HUES64 (cell line): ENCODE measurements at regions not wholly inside any gene's neighbourhood (a gene's known extent, or its start where the extent isn't known, plus 50 kb on each side); places are given as distances from the start of the nearest gene placed in this dataset.

ENCODE experiments used
- H3K27ac ChIP-seq: 2 replicates; pipeline ENCODE4 v1.7.0; 2013; ENCODE audit warnings: low read depth, low read length, inconsistent platforms
- H3K27me3 ChIP-seq: 2 replicates; pipeline ENCODE4 v1.6.1; 2013; ENCODE audit warnings: mild to moderate bottlenecking, low read length; ENCODE audit not compliant: insufficient read depth
- H3K36me3 ChIP-seq: 2 replicates; pipeline ENCODE4 v1.6.1; 2013; ENCODE audit warnings: mild to moderate bottlenecking, low read length; ENCODE audit not compliant: insufficient read depth
- H3K4me1 ChIP-seq: 2 replicates; pipeline ENCODE4 v1.6.1; 2013; ENCODE audit warnings: mild to moderate bottlenecking, low read length, moderate library complexity; ENCODE audit not compliant: insufficient read depth
- H3K4me3 ChIP-seq: 2 replicates; pipeline ENCODE4 v1.5.1; 2013; ENCODE audit warnings: mild to moderate bottlenecking, low read length, moderate library complexity
- H3K9ac ChIP-seq: 2 replicates; pipeline ENCODE4 v1.6.1; 2013; ENCODE audit warnings: mild to moderate bottlenecking, low read depth, low read length
- H3K9me3 ChIP-seq: 2 replicates; pipeline ENCODE4 v1.6.1; 2013; ENCODE audit warnings: low read depth, low read length; ENCODE audit not compliant: insufficient read depth
- WGBS: fragments of 150-250, 120-280 bp; methylation state at CpG from one replicate; pipeline ENCODE4 v1.1.7; 2013; ENCODE audit warnings: missing lambda C conversion rate; 5-methylcytosine and 5-hydroxymethylcytosine counted together

DNA sequence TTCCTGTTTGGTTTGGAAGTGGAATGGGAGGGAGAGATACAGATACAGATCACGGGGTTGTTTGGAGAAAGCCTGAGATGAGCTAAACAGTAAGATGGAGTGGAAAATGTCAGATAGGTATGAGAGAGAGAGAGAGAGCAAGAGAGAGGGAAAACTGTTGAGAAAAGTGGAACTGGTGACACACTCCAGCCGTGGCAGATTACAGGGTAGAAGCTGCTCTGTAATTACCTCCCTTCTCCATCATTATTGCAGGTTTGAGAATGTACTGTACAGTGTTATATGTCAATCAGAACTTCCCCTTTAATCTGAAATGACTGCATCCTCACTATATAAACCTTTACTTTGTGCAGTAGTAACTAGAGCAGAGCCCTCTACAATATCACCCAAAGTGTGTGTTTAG, 74.5 kb upstream of the WWC1 start:
- Histone ChIP-seq H3K27me3 (no peaks in the 10 kb centered on the region), H3K27ac (no peak overlapping the region), H3K4me1 (peaks cover 18% of the 10 kb centered on the region), H3K9me3 (no peaks in the 10 kb centered on the region), H3K4me3 (no peak overlapping the region), H3K36me3 (no peaks in the 10 kb centered on the region), H3K9ac (no peak overlapping the region)
- 84% methylated on average over 2 of the region's 2 CpGs for WGBS

- Histone ChIP-seq H3K4me3 (no peak overlapping the region), H3K27me3 (no peaks in the 10 kb centered on the region), H3K27ac (no peak overlapping the region), H3K9me3 (no peaks in the 10 kb centered on the region), H3K9ac (no peak overlapping the region), H3K4me1 (peaks cover 18% of the 10 kb centered on the region), H3K36me3 (no peaks in the 10 kb centered on the region)
- WGBS, result 96% methylated on average over 7 of the region's 7 CpGs
Measured at GRCh38 chr5:168217497-168217896, 73.9 kb upstream of the WWC1 start.

GRCh38 chr5:168218746-168219145, 72.7 kb upstream of the WWC1 start:
- H3K4me3 ChIP-seq, result no peak overlapping the region
- no peaks in the 10 kb centered on the region for H3K27me3 ChIP-seq
- H3K9ac ChIP-seq, result no peak overlapping the region
- WGBS, result 89% methylated on average over 9 of the region's 9 CpGs
- H3K9me3 ChIP-seq, result no peaks in the 10 kb centered on the region
- no peak overlapping the region for H3K27ac ChIP-seq
- peaks cover 18% of the 10 kb centered on the region for H3K4me1 ChIP-seq
- no peaks in the 10 kb centered on the region for H3K36me3 ChIP-seq

- Histone ChIP-seq H3K27me3 (no peaks in the 10 kb centered on the region), H3K4me3 (no peak overlapping the region), H3K9ac (0 out of 2 replicates have a peak overlapping the region, but pooled peaks have one; percentile 6), H3K9me3 (no peaks in the 10 kb centered on the region), H3K27ac (no peak overlapping the region), H3K4me1 (peaks cover 28% of the 10 kb centered on the region), H3K36me3 (no peaks in the 10 kb centered on the region)
- 42% methylated on average over 8 of the region's 8 CpGs for WGBS
Measured at GRCh38 chr5:168219515-168220410, 71.7 kb upstream of the WWC1 start.

DNA sequence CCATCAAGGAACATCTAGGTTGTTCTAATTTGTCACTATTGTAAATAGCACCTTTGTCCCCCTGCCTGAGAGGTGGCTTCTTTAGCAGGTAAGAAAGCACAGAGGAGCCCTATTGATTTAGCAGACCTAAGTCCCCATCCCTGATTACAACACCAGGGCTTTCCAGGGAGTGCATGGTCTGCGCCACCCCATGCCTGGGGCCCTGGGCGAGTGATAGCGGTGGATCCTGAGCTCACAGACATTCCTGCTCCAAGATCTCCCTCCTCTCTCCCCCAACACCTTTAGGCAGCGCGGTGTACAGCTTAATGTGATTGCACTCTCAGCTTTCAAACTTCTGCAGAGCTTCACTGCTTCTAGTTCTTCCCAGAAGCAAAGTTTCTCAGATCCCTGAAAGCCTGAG, 67.4 kb upstream of the WWC1 start:
- H3K27ac ChIP-seq, result no peak overlapping the region
- H3K4me1 ChIP-seq, result peaks cover 18% of the 10 kb centered on the region
- 88% methylated on average over 5 of the region's 5 CpGs for WGBS

DNA sequence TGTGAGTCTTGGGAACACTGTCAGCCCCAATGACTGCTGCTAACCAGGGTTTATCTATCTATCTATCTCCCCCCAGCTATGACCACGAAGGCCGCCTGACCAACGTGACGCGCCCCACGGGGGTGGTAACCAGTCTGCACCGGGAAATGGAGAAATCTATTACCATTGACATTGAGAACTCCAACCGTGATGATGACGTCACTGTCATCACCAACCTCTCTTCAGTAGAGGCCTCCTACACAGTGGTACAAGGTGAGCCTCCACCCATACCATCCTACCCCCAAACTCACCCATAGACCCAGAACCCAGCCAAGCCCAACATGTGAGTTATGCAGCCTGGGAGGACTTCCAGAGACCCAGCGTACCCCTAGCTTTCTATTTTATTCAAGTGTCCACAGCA, 65.4 kb upstream of the WWC1 start:
- Histone ChIP-seq H3K9me3 (no peaks in the 10 kb centered on the region), H3K27me3 (no peaks in the 10 kb centered on the region), H3K4me1 (peaks cover 12% of the 10 kb centered on the region; the same call in 1 of the 2 replicates), H3K36me3 (no peaks in the 10 kb centered on the region), H3K4me3 (no peak overlapping the region), H3K9ac (no peak overlapping the region), H3K27ac (no peak overlapping the region)
- WGBS, result 95% methylated on average over 10 of the region's 10 CpGs

More for the DNA sequence above, 67.4 kb upstream of the WWC1 start:
- H3K36me3 ChIP-seq, result no peaks in the 10 kb centered on the region
- no peak overlapping the region for H3K4me3 ChIP-seq
- H3K9me3 ChIP-seq, result no peaks in the 10 kb centered on the region
- no peaks in the 10 kb centered on the region for H3K27me3 ChIP-seq
- no peak overlapping the region for H3K9ac ChIP-seq

DNA sequence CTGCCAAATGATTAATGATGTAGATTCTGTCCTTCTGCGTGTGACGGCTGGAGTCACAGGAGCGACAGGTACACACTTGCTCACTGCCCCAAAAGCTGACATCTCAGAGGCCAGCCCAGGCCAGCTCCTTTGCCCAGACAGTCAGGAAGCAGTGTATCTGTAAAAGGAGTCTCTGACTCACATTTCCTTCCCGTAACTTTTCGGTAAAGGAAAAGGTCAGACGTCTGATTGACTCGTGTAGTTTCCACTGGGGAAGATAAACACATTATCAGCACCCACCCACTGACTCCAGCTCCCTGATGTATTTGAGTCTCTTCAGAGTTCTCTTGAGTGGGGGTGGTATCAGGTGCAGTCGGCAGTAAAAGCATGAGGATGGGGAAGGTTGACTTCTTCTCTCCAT, 64.4 kb upstream of the WWC1 start:
- WGBS, result 95% methylated on average over 8 of the region's 8 CpGs
- H3K9me3 ChIP-seq, result no peaks in the 10 kb centered on the region
- no peaks in the 10 kb centered on the region for H3K27me3 ChIP-seq
- no peak overlapping the region for H3K9ac ChIP-seq
- H3K4me3 ChIP-seq, result no peak overlapping the region
- no peak overlapping the region for H3K27ac ChIP-seq
- no peaks in the 10 kb centered on the region for H3K36me3 ChIP-seq
- H3K4me1 ChIP-seq, result peaks cover 12% of the 10 kb centered on the region; the same call in 1 of the 2 replicates

DNA sequence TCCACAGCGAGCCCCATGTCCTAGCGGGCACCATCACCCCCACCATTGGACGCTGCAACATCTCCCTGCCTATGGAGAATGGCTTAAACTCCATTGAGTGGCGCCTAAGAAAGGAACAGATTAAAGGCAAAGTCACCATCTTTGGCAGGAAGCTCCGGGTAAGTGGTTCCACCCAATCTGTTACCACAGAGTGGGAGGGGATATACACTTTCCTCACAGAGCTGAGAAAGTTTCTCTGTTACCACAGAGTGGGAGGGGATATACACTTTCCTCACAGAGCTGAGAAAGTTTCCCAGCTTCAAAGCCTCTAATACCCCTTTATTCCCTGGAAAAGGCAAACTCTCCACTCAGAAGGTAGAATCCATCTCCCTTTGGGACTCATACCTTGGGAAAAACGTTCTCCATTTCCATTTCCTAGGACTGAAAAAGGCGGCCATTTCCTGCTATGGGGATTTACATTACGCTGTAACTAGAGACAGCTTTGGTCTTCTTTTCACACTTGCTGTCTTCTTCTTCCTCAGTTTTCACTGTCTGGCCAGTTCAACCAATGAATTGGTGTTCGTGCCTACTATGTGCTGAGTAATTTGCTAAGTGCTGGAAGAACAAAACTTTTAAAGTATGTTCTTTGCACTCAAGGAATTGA, 63.4 kb upstream of the WWC1 start:
- no peaks in the 10 kb centered on the region for H3K27me3 ChIP-seq
- WGBS, result 86% methylated on average over 9 of the region's 9 CpGs
- no peak overlapping the region for H3K27ac ChIP-seq
- peaks cover 12% of the 10 kb centered on the region; the same call in 1 of the 2 replicates for H3K4me1 ChIP-seq
- no peaks in the 10 kb centered on the region for H3K36me3 ChIP-seq
- H3K9me3 ChIP-seq, result no peaks in the 10 kb centered on the region
- no peak overlapping the region for H3K9ac ChIP-seq
- no peak overlapping the region for H3K4me3 ChIP-seq

DNA sequence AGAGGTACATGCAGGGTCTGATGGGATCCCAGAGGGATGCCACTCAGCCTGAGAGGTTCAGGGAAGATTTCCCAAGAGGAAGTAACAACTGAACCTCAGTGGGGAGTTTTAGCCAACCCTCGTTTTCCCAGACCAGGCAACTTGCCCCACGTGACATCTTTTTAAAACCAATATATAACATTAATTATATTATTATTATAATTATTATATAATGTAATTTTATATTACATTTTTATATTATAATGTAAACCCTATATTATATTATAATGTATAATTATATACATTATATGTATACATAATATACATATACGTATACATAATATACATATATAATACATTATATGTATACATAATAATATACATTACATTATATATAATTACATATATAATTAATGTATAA, 62.8 kb upstream of the WWC1 start:
- no peak overlapping the region for H3K27ac ChIP-seq
- H3K4me3 ChIP-seq, result no peak overlapping the region
- H3K9ac ChIP-seq, result no peak overlapping the region
- no peaks in the 10 kb centered on the region for H3K36me3 ChIP-seq
- 88% methylated on average over 1 of the region's 3 CpGs for whole genome bisulfite sequencing
- H3K4me1 ChIP-seq, result peaks cover 12% of the 10 kb centered on the region; the same call in 1 of the 2 replicates
- H3K9me3 ChIP-seq, result no peaks in the 10 kb centered on the region
- H3K27me3 ChIP-seq, result no peaks in the 10 kb centered on the region

DNA sequence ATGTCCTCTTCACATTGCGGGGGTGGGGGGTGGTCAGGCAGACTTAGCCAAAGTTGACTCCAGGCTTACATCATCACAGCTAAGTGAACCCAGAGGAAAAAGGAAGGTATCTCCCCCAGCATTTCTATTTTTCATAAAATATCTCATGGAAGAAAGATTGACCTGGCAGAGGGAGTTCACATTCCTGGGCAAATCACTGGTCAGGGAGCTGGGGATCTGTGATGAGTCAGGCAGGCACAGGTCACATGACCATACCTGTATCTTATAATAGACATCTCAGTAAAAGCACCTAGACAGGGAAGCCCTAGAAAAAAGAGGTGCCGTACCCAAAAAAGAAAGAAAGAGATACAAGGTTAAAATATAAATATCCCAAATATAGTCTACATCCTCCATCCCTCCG, 57.3 kb upstream of the WWC1 start:
- H3K9ac ChIP-seq, result no peak overlapping the region
- H3K4me3 ChIP-seq, result no peak overlapping the region
- 90% methylated on average over 2 of the region's 3 CpGs for WGBS
- no peaks in the 10 kb centered on the region for H3K36me3 ChIP-seq
- 0 out of 2 replicates have a peak, but pooled peaks cover 2% of the 10 kb centered on the region for H3K4me1 ChIP-seq
- no peaks in the 10 kb centered on the region for H3K9me3 ChIP-seq
- no peak overlapping the region for H3K27ac ChIP-seq
- peaks cover 10% of the 10 kb centered on the region; the same call in 1 of the 2 replicates for H3K27me3 ChIP-seq

DNA sequence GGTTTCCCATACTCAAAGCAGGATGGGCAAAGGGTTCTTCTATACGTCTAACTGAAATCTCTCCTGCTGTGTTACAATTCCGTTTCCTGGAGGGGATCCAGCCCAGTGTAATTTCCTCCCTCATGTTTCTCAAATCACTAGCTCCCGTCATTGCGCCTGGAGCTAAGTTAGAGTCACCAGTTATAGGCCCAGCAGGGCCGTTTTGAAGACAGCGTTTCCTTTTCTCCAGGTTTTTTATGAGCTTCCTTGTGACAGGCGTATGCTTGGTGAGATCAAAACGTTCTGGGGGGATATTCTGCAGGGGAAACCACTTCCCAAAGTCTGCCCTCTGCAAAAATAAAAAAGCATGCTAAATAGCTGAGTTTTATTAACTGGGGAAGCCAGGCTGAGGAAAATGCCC, 53.0 kb upstream of the WWC1 start:
- Histone ChIP-seq H3K36me3 (no peaks in the 10 kb centered on the region), H3K4me1 (0 out of 2 replicates have a peak, but pooled peaks cover 8% of the 10 kb centered on the region), H3K9ac (no peak overlapping the region), H3K9me3 (no peaks in the 10 kb centered on the region), H3K27ac (no peak overlapping the region), H3K27me3 (peaks cover 43% of the 10 kb centered on the region), H3K4me3 (no peak overlapping the region)
- whole genome bisulfite sequencing, result 52% methylated on average over 8 of the region's 8 CpGs
